HG02885 (cell line): ENCODE measurements at regions not wholly inside any gene's neighbourhood (a gene's known extent, or its start where the extent isn't known, plus 50 kb on each side); places are given as distances from the start of the nearest gene placed in this dataset.
"Not testable (repeated sequence)": the region's sequence is repeated elsewhere in the genome, so short reads cannot be mapped to it uniquely, and the experiment has no call there.

ENCODE experiments used
- ATAC-seq: cut with Tn5 transposase; IDR thresholded peaks from one replicate; pipeline ENCODE4 v1.9.1; 2021; ENCODE audit warnings: mild to moderate bottlenecking; ENCODE audit not compliant: unreplicated experiment, poor library complexity

DNA sequence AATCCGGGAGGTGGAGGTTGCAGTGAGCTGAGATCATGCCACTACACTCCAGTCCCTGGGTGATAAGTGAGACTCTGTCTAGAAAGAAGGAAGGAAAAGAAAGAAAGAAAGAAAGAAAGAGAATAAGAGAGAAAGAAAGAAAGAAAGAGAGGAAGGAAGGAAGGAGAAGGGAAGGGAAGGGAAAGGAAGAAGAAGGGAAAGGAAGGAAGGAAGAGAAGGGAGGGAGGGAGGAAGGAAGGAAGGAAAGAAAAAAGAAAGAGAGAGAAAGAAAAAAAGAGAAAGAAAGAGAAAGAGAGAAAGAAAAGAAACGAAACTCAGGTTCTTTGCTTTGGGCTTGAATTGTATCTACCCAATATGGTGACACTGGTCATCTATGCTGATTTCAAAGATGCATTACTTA is 102.3 kb upstream of the GATA6 start:
- ATAC-seq: no peak

DNA sequence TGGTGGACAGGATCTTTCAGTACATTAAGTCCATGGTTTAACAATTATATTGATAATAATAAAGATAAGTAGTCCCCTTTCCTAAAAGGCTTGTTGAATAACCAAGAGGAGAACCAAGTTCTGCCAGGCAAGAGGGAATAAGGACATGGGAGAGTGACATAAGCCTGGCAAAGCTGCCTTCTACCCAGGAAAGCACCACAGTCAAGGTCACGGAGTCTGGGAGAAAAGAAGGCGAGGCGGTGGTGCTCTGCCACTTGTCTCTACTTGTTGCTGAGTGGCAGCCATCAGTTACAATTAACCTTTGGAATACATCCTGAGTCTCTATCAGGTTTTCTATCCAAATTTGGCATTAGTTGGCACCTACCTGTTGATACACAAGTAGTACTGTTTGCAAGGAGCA is 101.7 kb upstream of the GATA6 start:
- no peak for ATAC-seq

DNA sequence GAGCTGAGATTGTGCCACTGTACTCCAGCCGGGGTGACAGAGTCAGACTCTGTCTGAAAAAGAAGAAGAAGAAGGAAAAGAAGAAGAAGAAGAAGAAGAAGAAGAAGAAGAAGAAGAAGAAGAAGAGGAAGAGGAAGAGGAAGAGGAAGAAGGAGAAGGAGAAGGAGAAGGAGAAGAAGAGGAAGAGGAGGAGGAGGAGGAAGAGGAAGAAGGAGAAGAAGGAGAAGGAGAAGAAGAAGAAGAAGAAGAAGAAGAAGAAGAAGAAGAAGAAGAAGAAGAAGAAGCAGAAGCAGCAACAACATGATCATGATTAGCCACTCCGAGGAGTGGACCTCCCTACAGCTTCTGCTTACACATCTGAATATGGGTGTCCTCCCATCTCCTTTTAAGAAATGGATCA is 100.6 kb upstream of the GATA6 start:
- not testable (repeated sequence) for ATAC-seq

DNA sequence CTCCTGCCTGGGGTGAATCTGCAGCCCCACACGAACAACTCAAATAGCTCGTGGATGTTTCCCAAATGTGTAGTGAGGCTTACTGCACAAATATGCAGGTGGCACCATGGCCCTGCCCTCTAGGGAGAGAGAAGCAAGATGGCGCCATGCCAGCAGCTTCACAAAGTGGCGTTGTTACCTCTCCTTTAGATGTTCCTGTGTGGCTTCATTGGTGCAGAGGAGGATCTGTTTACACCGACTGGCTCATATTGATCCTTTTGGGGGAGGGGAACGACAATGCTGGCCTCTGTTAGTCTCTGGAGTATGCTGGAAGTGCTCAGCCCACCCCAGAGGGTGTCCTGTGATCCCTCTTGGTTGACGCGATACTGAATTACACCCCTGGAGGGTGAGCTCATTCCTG is 99.5 kb upstream of the GATA6 start:
- ATAC-seq: no peak

DNA sequence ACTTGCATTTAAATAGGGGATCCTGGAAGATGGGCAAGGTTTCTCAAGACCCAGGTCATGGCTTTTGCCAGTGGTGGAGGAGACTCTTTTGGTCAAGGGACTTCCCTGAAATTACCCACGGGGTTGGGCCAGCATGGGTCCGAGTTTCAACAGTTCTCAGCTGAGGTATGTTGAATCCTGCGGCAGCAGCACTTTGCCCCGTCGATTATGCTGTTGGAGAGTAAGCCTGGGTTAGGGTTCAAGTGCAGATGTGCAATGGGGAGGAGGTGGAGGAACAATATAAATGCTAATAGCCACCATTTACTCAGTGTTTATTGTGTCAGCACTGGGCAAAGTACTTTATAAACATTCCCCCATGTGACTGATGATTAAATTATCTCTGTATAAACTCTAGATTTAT is 96.0 kb upstream of the GATA6 start:
- ATAC-seq: no peak

DNA sequence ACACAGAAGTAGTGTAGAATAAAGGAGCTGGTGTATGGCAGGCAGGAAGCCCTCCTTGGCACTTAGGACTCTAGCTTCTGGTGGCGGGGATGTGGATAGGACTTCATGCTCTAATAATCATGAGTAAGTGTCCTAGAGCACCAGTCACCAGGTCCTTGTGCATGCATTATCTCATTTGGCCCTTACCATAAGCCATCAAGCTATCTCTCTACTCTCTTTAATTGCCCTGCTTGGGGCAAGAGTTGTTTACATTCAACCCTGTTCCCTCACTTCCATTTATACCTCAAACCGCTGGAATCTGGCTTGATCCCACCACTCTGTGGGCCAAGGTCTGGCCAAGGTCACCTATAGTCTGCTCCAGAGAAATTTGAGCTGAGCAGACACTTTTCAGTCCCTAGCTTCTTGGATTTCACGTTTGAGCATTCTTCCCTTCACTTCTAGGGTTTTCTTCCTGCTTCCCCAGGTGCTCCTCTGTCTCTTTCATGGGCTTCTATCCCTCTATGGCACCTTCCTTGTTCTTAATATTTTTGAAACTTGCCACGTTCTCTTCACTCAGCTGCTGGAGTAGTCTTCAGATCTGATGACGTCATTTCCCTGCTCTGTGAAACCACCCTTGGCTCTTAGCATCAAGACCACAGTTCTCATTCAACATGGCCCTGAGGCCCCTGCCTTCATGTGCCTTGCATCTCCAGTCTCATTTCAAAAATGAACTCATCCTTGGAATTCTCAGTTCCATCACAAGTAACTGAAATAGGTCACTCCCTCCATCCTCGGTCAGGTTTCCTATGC is 94.9 kb upstream of the GATA6 start:
- ATAC-seq: no peak

DNA sequence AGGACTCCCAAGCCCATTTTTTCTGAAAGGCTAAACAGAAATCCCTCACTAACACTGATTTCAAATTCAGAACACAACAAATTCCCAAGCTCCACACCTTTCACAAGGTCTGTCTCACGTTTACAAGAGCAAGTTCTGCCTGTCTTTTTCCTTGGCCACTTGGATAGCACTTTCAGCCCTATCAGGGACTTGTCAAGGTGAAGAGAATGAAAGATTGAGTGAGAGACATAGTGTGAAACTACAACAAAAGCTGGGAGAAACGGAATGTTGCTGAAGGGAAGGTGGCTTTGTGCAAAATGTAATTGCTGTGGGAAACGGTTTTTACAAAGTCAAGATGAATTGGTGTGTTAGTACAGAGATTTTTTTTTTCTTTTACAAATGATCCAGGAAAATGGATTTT is 89.4 kb upstream of the GATA6 start:
- no peak for ATAC-seq

DNA sequence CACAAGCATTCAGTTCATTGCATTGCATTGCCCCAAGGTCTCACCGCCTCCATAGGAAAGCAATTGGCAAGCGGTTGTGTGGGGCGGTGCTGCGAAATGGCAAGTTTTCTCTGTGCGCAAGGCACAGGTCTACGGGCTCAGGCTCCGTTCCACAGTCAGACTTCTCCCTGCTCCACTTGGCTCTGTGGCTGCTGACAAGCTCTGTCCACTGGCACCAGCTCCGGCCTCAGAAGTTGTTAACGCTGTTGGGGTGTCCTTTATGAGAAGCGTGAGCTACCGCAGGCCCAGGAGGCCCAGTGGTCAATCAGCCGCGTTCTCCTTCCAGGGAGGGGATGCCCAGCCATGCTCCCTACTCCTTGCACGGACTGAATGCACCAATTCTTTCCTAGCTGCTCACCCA is 87.0 kb upstream of the GATA6 start:
- ATAC-seq: no peak

DNA sequence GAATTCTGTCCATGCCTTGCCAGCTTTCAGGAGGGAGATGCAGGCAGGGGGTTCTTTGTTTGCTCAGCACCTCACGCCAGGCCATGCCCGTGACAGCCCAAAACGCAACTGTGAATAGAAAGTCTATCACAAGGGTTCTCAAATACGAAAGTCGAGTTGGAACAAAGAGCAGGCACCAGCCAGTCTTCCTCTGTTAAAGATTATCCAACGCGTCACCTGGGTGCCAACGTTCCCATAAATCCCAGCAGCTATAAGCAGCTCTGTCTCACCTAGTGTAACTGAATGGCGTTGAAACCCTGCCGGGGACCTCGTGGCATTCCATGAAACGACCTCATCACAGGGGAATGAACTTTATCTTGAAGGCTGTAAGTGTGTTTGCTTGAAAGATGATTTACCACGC is 84.8 kb upstream of the GATA6 start:
- no peak for ATAC-seq

DNA sequence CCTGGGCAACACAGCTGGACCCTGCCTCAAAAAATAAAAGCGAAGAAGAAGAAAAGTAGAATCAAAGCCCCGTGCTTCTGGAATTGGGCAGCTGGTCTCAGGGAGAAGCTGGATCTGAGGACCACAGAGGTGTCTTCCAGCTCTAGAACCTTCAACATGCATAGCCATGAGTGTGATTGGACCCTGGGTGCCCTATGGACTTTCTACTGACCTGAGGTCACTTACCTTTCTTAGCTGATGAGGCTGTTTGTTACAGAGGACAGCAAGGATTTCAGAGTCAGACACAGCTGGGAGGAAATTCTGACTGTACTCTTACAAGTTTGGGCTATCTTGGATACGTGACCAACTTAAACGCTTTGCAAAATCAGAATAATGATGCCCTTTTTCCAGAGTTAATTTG is 82.4 kb upstream of the GATA6 start:
- no peak for ATAC-seq

DNA sequence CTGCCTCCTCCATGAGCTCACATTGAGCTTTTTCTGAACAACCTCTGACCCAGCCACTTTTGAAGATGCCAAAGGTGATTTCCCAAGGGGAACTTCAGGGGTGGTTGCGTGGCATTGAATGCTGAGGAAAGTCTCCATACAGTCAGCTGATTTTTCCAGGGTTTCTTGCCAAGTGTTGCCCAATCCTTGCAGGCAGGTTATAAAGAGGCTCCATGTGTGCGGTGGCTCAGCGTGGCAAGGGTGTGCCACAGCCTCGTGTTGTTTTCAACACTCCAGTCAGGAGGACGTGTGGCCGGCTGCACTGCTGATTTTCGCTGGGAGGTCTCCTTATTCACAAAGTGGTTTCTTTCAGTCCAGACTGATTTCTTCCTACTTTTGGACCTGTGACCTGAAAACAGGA is 81.4 kb upstream of the GATA6 start:
- no peak for ATAC-seq

DNA sequence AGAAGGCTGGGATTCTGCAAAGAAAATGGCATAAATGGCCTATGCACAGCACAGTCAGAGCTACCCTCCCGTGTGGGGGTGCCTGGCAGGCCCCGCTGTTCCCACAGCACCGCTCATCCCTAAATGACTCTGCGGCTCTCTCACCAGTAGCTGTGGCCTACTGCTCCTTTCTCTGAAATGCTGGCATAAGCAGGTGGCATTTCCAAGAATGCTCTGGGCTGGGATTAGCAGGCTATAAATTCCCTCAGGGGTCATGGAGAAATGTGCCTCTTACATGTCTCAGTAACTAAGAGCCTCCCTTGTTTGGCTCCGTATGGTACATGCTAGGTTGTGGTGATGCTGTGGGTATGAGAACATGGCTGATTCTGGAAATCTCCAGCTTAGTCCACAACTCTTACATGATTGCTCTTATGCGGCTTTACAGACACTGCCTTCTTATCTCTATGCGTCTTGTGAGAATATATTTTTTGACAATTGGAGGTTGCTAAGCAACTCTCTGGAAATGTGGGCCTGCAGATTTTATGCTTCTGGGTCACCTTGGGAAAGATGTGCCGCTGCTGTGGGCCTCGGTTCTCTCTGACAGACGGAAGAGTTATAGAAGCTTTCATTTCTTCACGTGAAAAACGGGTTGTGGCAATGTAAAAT is 80.3 kb upstream of the GATA6 start:
- ATAC-seq: no peak

DNA sequence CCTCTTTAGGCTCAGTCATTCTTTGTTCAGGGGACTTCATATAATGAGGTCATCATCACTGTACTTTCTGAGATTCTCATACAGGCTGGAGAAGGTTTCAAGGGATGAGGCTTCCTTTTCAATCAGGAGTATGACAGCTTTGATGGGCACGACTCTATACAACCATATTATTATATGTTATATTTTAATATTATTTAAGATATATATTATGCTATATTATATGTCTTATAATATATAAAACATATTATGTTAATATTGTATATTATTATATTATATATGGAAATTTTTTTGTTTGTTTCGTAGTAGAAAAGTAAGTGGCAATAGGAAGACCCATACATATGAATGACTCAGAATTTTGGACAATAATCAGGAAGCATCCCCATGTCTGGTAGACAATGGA is 78.0 kb upstream of the GATA6 start:
- ATAC-seq: no peak

DNA sequence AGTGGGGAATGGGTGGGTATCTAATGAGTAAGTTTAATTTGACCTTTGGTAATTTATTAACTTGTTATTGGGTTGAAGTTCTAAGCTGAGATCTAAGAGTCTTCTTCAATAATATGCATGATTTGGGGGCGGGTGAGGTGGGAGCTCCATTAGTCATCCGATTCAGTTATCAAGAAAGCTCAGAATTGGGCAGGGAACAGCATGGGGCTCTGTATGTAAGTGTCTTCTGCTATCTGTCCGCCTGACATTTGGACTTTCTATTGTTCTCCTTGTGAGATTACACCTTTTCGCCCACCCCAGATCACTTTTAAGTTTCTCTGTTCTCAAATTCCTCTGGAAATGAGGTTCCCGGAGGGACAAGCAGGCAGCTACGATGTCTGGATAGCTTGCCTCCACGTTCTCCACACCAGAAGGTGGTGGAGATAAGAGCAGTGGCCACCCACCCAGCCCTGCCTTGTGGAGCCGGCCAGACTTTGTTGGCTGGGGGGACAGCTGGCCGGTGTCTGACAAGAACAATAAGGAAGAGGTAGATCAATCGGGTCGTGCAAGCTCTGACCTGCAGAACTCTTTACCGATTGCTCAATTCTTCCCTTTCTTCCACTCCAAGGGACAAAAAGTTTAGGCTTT is 75.5 kb upstream of the GATA6 start:
- ATAC-seq: no peak

DNA sequence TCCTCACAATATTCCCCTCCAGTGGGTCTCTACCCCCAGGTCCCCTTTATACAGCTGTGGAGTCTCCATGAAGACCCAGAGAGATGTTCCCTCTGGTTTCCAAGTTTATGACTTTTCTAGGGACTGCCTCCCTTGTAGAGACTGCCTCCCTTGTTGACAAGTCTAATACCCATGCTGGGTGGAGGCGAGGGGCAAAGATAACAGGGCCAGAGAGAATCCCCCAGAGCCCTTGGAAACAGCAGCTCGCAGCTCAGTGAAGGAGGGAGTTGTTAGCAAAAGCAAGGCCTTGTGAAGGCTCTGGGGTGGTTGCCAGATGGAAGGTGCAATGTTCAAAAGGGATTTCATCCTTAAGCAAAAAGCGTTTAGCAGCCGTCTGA is 75.0 kb upstream of the GATA6 start:
- no peak for ATAC-seq

DNA sequence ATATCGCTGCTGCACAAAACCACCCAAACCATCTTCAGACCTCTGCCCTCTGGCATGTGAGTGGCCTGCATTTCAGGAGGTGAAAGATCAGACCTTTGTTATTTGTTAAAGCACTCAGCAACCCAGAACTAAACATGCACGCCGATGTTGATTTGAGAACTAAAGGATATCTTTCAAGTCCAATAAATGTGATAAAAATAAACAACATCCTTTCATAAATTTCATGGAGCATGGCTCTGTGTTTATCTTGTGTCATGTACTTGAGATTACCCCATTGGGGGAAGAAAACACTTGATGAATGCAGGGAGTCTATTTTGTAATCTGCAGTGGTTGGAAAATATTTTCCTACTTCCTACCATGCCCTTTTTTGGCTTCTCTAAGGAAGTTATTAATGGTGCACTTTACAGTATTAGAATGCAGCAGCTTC is 70.8 kb upstream of the GATA6 start:
- no peak for ATAC-seq

DNA sequence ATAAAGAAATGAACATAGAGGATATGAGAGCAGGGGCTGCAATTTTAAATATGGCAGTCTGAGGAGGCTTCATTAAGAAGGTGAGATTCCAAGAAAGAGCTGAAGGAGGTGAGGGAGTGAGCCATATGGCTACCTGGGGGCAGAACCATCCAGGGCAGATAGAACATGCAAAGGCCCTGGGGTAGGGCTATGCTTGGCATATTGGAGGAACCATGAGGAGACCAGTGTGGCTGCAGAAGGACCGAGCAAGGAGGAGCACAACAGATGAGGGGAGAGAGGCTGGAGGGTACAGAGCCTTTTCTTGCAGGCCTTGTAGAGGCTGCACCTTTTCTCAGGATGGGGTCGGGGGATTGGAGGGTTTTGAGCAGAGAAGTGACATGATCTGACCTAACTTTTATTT is 69.5 kb upstream of the GATA6 start:
- ATAC-seq: no peak

DNA sequence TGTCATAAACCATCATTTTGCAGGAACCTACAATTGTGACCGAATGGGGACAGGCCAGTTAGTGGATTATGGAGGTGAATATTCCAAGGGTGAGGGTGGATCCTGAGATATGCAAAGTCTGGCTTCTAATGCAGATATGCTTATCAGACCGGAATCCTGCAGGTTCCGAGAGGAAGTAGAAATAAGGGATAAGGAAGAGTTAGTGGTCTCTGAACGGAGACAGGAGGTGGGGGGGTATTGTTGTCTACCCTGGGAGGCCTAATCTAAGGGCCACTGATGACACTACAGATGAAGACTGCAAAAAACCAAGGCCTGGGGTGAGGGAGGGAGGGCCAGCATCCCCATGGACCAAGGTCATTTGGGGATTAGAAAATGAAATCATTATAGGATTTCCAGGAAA is 67.7 kb upstream of the GATA6 start:
- no peak for ATAC-seq

DNA sequence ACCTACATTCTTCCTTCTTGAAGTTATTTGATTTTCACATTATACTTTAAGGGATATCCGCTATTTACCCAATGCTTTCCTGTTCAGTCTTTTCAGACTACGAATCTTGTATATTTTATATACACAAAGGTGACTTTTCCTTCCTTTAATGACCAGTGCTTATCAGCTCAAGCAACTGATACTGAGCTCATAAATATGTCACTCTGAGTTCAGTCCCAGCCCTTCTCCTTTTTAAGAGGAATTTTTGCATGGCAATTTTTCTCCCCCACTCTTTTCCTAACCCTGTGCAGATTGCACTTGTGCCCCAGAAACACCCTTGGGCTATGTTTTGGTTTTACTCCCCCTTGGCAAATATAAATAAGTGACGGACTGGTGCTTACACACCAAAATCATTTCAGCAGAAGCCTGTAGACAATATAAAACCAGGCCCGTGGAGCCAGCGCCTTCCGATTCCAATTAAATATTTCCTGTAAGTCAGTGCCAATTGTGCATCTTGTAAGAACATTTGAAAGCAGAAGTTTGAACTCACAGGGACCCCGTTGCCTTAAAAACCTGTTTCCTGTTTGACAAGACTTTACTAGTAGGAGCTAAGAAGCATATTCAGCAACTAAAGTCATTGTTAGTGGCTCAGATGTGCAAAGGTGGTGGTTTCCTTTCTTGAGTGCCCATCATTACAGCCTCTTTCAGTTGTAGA is 66.3 kb upstream of the GATA6 start:
- no peak for ATAC-seq

DNA sequence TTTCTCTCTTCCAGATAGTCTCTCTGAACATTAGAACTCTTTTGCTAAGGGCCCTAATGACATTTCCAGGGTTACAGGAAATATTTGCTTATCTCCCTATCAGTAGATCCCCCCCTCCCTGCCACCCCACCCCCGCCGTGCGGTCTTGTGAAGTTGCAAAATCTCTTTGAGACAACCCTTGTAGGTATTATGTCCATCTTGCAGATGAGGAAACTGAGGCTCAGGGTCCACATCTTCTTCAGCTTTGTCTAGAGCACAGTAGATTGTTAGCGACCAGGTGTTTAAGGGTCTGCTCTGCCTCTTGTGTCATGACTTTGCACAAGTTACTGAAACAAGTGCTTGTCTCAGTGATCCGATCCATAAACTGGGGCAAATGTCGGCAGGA is 65.8 kb upstream of the GATA6 start:
- ATAC-seq: no peak

DNA sequence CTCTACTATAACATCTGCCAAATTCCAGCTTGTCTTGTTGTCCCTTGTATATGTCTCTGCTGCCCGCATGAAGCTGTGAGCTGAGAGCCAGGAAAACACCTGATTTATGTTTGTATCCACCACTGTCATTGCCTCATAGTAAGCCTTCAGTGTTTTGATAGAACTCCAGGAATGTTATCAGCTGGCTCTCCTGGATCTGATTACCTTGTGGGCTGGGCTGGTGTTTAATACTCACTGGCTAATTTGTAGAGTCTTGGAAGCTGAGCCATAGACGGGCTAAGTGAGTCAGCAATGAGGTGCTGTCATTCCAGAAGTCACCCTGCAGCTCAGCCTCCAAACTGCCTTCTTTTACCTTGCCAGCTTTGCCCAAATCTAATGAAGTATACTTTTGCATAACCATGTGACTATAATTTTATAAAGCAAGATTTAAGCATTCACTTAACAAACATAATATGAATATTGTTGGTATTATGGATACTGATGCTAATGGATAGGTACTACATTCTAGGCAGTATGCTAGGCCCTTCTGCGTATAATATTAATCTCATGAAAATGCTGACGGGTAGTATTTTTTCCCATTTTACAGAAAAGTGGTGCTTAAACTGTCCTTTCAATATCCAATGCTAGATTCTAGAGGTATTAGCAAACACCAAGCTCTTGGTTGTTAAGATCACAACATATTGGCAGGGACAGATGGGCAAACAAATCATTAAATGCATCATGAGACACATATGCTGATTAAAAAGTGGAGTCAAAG is 62.7 kb upstream of the GATA6 start:
- ATAC-seq: no peak
